ENCODE measurements at regions not wholly inside any gene's neighbourhood (a gene's known extent, or its start where the extent isn't known, plus 50 kb on each side); places are given as distances from the start of the nearest gene placed in this dataset.

- Mint-ChIP-seq H3K36me3 (ENCODE audit: insufficient read depth, unreplicated experiment) (no peaks in the 10 kb centered on the region), H3K4me3 (ENCODE audit: low read depth, unreplicated experiment) (no peak overlapping the region), H3K27ac (ENCODE audit: unreplicated experiment) (no peak overlapping the region), H3K27me3 (ENCODE audit: unreplicated experiment) (peaks cover 16% of the 10 kb centered on the region), H3K4me1 (ENCODE audit: low read depth, unreplicated experiment) (no peaks in the 10 kb centered on the region), H3K9me3 (ENCODE audit: low read depth, unreplicated experiment) (no peaks in the 10 kb centered on the region)
- TF ChIP-seq CTCF (IDR thresholded peaks at IDR 0.05; ENCODE audit: unreplicated experiment) = no peak
- BruUV-seq (replicated peaks) = no TSS peak
- intact Hi-C loops (cut with micrococcal nuclease; ENCODE audit: unreplicated experiment) = no loop called here
- DNase-seq = no peak
- CTCF ChIA-PET = no interaction called here
Observed at GRCh38 chr9:95606489-95607350, 89.9 kb upstream of the PTCH1 start.

DNA sequence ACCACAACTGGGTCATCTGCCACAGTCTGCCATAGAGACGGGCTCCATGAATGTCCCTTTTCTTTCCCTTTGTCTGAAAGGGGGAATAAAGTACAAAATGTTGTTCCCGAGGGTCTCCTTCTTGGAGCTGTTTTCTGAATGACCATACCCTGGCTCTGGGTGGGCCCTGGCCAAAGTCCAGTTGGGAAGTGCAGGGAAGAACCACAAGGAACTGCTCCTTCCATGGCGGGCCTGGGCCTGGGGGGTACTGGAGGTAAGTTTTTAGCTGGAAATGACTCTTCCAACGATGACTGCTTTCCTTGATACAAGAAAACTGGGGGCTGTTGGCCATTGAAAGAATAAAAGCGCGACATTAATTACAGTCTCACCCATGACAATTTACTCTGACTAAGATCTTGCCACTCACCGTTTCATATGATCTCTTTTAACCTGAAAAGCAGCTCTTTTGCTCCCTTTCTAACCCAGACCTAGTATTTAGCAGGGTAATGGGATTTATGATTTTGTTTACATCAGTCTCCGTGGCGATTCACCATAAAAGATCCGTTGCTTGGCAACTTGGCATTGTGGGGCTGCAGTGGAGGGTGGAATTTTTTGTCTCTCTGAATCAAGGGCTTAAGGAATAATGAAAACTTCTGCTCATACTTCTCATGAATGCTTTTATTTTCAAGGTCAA is 89.2 kb upstream of the PTCH1 start:
- H3K27ac Mint-ChIP-seq (ENCODE audit: unreplicated experiment) = no peak overlapping the region
- CTCF ChIA-PET = no interaction called here
- DNase-seq = no peak
- peaks cover 24% of the 10 kb centered on the region for H3K27me3 Mint-ChIP-seq (ENCODE audit: unreplicated experiment)
- BruUV-seq (replicated peaks) = no TSS peak
- no peaks in the 10 kb centered on the region for H3K36me3 Mint-ChIP-seq (ENCODE audit: insufficient read depth, unreplicated experiment)
- TF ChIP-seq CTCF (IDR thresholded peaks at IDR 0.05; ENCODE audit: unreplicated experiment) = no peak
- H3K9me3 Mint-ChIP-seq (ENCODE audit: low read depth, unreplicated experiment) = no peaks in the 10 kb centered on the region
- intact Hi-C loops (cut with micrococcal nuclease; ENCODE audit: unreplicated experiment) = no loop called here
- H3K4me3 Mint-ChIP-seq (ENCODE audit: low read depth, unreplicated experiment) = no peak overlapping the region
- H3K4me1 Mint-ChIP-seq (ENCODE audit: low read depth, unreplicated experiment) = no peaks in the 10 kb centered on the region

DNA sequence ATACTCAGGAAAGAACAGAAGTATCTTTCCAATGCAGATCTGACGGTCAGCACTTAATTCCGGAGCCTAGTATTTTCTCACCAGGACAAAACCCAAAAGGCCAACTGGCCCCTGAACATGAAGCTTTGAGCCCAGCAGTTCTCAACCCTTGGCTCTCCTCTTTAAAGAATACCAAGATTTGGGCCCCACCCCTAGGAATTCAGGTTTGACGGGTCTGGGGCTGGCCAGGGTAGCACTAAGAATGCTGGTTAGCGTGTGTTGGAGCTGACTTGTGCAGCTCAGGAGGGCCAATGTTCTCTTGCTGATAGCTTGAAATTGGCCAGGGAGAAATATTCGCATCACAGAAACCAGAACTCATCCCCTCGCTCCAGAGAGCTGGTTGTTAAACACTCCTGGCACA is 88.3 kb upstream of the PTCH1 start:
- Mint-ChIP-seq H3K4me3 (ENCODE audit: low read depth, unreplicated experiment) (no peak overlapping the region), H3K4me1 (ENCODE audit: low read depth, unreplicated experiment) (no peaks in the 10 kb centered on the region), H3K36me3 (ENCODE audit: insufficient read depth, unreplicated experiment) (no peaks in the 10 kb centered on the region), H3K27me3 (ENCODE audit: unreplicated experiment) (peaks cover 32% of the 10 kb centered on the region), H3K27ac (ENCODE audit: unreplicated experiment) (no peak overlapping the region), H3K9me3 (ENCODE audit: low read depth, unreplicated experiment) (no peaks in the 10 kb centered on the region)
- CTCF ChIA-PET = no interaction called here
- no peak for TF ChIP-seq CTCF (IDR thresholded peaks at IDR 0.05; ENCODE audit: unreplicated experiment)
- BruUV-seq (replicated peaks) = no TSS peak
- intact Hi-C loops (cut with micrococcal nuclease; ENCODE audit: unreplicated experiment) = no loop called here
- no peak for DNase-seq

GRCh38 chr9:95598236-95598635 is 81.5 kb upstream of the PTCH1 start:
- H3K9me3 Mint-ChIP-seq (ENCODE audit: low read depth, unreplicated experiment) = no peaks in the 10 kb centered on the region
- no peaks in the 10 kb centered on the region for H3K4me1 Mint-ChIP-seq (ENCODE audit: low read depth, unreplicated experiment)
- CTCF ChIA-PET = no interaction called here
- intact Hi-C loops (cut with micrococcal nuclease; ENCODE audit: unreplicated experiment) = no loop called here
- H3K4me3 Mint-ChIP-seq (ENCODE audit: low read depth, unreplicated experiment) = no peak overlapping the region
- DNase-seq = no peak
- no peak overlapping the region for H3K27ac Mint-ChIP-seq (ENCODE audit: unreplicated experiment)
- H3K27me3 Mint-ChIP-seq (ENCODE audit: unreplicated experiment) = peaks cover 39% of the 10 kb centered on the region
- no peak for TF ChIP-seq CTCF (IDR thresholded peaks at IDR 0.05; ENCODE audit: unreplicated experiment)
- BruUV-seq (replicated peaks) = no TSS peak
- no peaks in the 10 kb centered on the region for H3K36me3 Mint-ChIP-seq (ENCODE audit: insufficient read depth, unreplicated experiment)

Measured in Calu3 (cell line).